ES-I3 (cell line): ENCODE measurements at regions not wholly inside any gene's neighbourhood (a gene's known extent, or its start where the extent isn't known, plus 50 kb on each side); places are given as distances from the start of the nearest gene placed in this dataset.

Source experiments
- H3K36me3 ChIP-seq: 2 replicates; pipeline ENCODE4 v1.6.1; 2013; ENCODE audit warnings: mild to moderate bottlenecking, low read length, control low read depth, moderate library complexity; ENCODE audit not compliant: insufficient read depth
- H3K4me1 ChIP-seq: 2 replicates; pipeline ENCODE4 v1.6.1; 2013; ENCODE audit warnings: mild to moderate bottlenecking, control low read depth, low read length; ENCODE audit not compliant: insufficient read depth
- H3K9ac ChIP-seq: 2 replicates; pipeline ENCODE4 v1.6.1; 2013; ENCODE audit warnings: low read depth, mild to moderate bottlenecking, low read length, moderate library complexity
- H3K9me3 ChIP-seq: 2 replicates; pipeline ENCODE4 v1.6.1; 2013; ENCODE audit warnings: mild to moderate bottlenecking, low read length, moderate library complexity; ENCODE audit not compliant: control insufficient read depth, insufficient read depth

DNA sequence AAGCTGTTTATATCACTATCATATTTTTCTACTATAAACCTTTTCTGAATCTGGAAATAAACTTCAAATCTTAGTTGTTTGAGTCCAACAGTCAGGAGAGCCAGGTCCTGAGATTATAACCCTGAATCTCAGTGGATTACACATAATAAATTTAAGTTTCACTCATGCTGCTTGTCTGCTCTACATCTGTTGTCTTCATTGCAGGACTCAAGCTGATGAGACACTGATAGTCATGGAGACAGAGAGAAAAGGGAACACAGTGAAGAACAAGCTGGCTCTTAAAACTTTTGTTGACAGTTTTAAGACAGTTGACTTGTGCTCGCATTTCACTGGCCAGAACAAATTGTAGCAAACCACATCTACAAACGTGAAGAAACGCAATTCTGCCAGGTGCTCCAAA, 327.0 kb upstream of the CTSO start:
- Histone ChIP-seq H3K4me1 (no peaks in the 10 kb centered on the region), H3K9ac (no peak overlapping the region), H3K9me3 (peaks cover 5% of the 10 kb centered on the region; the same call in 1 of the 2 replicates), H3K36me3 (no peaks in the 10 kb centered on the region)

- H3K4me1 ChIP-seq = no peaks in the 10 kb centered on the region
- H3K36me3 ChIP-seq = no peaks in the 10 kb centered on the region; the same call in 1 of the 2 replicates
- no peak overlapping the region for H3K9ac ChIP-seq
- no peaks in the 10 kb centered on the region for H3K9me3 ChIP-seq
These were observed 311.7 kb upstream of the CTSO start for GRCh38 chr4:156265407-156265806.

GRCh38 chr4:156261230-156261629, 307.6 kb upstream of the CTSO start:
- H3K9ac ChIP-seq = no peak overlapping the region
- H3K36me3 ChIP-seq = no peaks in the 10 kb centered on the region; the same call in 1 of the 2 replicates
- no peaks in the 10 kb centered on the region for H3K4me1 ChIP-seq
- H3K9me3 ChIP-seq = no peaks in the 10 kb centered on the region

DNA sequence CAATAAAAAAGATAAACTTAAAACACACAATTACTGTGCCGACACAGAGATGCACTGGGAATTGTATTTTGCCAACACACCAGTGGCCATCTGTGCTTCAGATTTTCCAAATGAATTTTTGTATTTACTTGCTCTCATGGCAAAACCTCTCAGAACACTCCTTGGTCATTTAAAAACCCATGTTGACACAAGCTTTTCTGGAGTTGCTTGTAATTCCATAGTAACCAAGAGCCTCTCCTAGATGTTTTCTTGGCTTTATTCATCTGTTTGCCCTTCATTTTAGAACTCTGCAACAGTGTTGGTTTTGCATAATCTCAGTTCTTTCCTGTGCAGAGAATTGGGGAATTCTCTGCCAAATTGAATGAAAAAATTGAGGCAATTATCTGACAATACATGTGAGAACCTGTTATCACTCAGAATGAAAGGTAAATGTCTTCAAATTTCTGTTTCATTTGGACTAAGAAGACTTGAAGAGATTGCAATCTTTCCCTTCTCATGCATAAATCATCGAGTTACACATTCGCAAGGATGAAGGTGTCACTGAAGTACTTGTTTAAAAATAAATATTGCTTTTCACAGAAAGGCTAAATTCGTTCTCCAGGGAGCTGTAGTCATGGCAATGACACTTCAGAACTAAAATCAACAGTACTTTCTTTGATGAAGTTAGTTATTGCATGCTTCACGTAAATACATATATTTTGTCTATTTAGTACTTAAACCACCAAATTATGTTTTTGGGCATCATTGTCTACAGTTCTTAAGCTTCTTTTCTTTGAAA, 301.8 kb upstream of the CTSO start:
- H3K9me3 ChIP-seq = no peaks in the 10 kb centered on the region
- H3K4me1 ChIP-seq = no peaks in the 10 kb centered on the region
- no peak overlapping the region for H3K9ac ChIP-seq
- no peaks in the 10 kb centered on the region for H3K36me3 ChIP-seq

GRCh38 chr4:156252358-156252921, 298.8 kb upstream of the CTSO start:
- Histone ChIP-seq H3K4me1 (no peaks in the 10 kb centered on the region), H3K9ac (no peak overlapping the region), H3K9me3 (no peaks in the 10 kb centered on the region), H3K36me3 (no peaks in the 10 kb centered on the region)

DNA sequence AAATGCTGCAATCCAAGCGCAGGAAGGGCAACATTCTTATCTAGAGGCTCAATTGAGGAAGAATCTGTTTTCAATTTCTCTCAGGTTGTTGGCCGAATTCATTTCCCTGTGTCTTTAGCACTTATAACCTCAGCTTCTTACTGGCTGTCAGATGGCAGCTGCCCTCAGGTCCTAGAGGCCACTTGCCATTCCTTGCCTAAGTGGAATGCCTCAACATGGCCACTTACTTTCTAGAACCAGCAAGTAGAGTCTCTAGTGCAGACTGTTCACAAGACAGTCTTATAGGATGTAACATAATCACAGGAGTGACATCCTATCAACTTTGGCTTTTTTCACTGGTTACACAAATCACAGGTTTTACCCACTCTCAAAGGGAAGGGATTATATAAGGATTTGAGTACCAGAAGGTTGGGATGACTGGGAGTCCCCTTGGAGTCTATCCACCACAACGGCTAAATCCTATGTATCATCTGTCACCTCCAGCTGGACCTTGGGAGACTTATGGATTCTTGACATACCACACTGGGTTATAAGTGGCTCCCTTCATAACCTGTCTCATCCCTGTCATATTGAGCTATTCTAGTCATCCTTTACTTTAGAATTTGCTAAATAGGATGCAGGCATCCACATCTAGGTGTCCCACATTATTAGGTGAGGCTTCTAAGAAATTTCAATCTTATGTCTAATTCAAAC, 297.9 kb upstream of the CTSO start:
- Histone ChIP-seq H3K9me3 (no peaks in the 10 kb centered on the region), H3K36me3 (no peaks in the 10 kb centered on the region), H3K4me1 (no peaks in the 10 kb centered on the region), H3K9ac (no peak overlapping the region)

- Histone ChIP-seq H3K9me3 (no peaks in the 10 kb centered on the region), H3K36me3 (no peaks in the 10 kb centered on the region), H3K4me1 (no peaks in the 10 kb centered on the region), H3K9ac (no peak overlapping the region)
These were observed 295.3 kb upstream of the CTSO start for GRCh38 chr4:156248917-156249316.

GRCh38 chr4:156247470-156247869, 293.8 kb upstream of the CTSO start:
- no peaks in the 10 kb centered on the region for H3K4me1 ChIP-seq
- H3K9ac ChIP-seq = no peak overlapping the region
- H3K9me3 ChIP-seq = no peaks in the 10 kb centered on the region

GRCh38 chr4:156243015-156243414, 289.3 kb upstream of the CTSO start:
- Histone ChIP-seq H3K36me3 (no peaks in the 10 kb centered on the region), H3K4me1 (no peaks in the 10 kb centered on the region), H3K9ac (no peak overlapping the region), H3K9me3 (no peaks in the 10 kb centered on the region)

More at GRCh38 chr4:156247470-156247869, 293.8 kb upstream of the CTSO start:
- no peaks in the 10 kb centered on the region for H3K36me3 ChIP-seq

- Histone ChIP-seq H3K9me3 (no peaks in the 10 kb centered on the region), H3K4me1 (no peaks in the 10 kb centered on the region), H3K9ac (no peak overlapping the region), H3K36me3 (no peaks in the 10 kb centered on the region)
These were observed 288.7 kb upstream of the CTSO start for GRCh38 chr4:156242390-156242789.

DNA sequence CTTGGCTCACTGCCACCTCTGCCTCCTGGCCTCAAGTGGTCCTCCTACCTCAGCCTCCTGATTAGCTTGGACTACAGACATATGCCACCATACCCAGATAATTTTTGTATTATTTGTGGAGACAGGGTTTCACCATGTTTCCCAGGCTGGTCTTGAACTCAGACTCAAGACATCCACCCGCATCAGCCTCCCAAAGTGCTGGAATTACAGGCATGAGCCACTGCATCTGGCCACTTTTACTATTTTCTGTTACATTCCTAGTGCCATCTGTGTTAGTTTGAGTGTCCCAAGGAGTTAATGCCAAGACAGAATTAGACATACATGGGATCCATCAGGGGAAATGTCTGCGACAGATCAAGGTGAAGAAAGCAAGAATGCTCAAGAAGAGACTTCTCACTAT, 288.2 kb upstream of the CTSO start:
- Histone ChIP-seq H3K36me3 (no peaks in the 10 kb centered on the region), H3K9ac (no peak overlapping the region), H3K9me3 (no peaks in the 10 kb centered on the region), H3K4me1 (no peaks in the 10 kb centered on the region)

GRCh38 chr4:156238171-156238570, 284.5 kb upstream of the CTSO start:
- Histone ChIP-seq H3K36me3 (no peaks in the 10 kb centered on the region), H3K9ac (no peak overlapping the region), H3K9me3 (no peaks in the 10 kb centered on the region), H3K4me1 (no peaks in the 10 kb centered on the region)

- H3K9ac ChIP-seq = no peak overlapping the region
- H3K36me3 ChIP-seq = no peaks in the 10 kb centered on the region
- no peaks in the 10 kb centered on the region for H3K4me1 ChIP-seq
- H3K9me3 ChIP-seq = no peaks in the 10 kb centered on the region
These were observed 283.6 kb upstream of the CTSO start for GRCh38 chr4:156237231-156237630.

- no peaks in the 10 kb centered on the region for H3K36me3 ChIP-seq
- H3K9ac ChIP-seq = no peak overlapping the region
- H3K4me1 ChIP-seq = no peaks in the 10 kb centered on the region
- H3K9me3 ChIP-seq = no peaks in the 10 kb centered on the region
These were observed 276.5 kb upstream of the CTSO start for GRCh38 chr4:156230176-156230575.

DNA sequence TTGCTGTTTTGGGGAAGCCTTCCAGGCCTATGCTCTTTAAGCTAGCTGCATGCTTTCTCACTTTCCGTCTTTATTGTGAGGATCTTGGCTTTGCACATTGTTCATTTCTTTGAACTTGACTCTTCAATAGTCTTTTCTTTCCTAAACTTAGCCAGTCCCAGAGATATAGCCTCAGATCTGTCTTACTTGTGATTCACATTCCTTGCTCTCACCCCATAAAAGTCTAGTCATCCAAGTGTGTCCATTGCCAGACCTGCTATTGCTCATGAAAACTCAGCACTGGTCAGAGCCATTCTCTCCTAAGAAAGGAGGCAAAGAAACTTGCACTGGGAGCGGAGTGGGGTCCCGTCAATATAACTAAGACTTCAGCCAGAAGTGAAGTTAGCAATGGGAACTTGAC, 275.0 kb upstream of the CTSO start:
- Histone ChIP-seq H3K36me3 (no peaks in the 10 kb centered on the region), H3K4me1 (no peaks in the 10 kb centered on the region), H3K9me3 (no peaks in the 10 kb centered on the region), H3K9ac (no peak overlapping the region)
